HG02943 (cell line): ENCODE measurements at regions not wholly inside any gene's neighbourhood (a gene's known extent, or its start where the extent isn't known, plus 50 kb on each side); places are given as distances from the start of the nearest gene placed in this dataset.
"Not testable (repeated sequence)": the region's sequence is repeated elsewhere in the genome, so short reads cannot be mapped to it uniquely, and the experiment has no call there.

Experiments used
- ATAC-seq: cut with Tn5 transposase; IDR thresholded peaks from one replicate; pipeline ENCODE4 v1.9.1; 2021; ENCODE audit warnings: mild to moderate bottlenecking, low read depth, moderate library complexity; ENCODE audit not compliant: unreplicated experiment

DNA sequence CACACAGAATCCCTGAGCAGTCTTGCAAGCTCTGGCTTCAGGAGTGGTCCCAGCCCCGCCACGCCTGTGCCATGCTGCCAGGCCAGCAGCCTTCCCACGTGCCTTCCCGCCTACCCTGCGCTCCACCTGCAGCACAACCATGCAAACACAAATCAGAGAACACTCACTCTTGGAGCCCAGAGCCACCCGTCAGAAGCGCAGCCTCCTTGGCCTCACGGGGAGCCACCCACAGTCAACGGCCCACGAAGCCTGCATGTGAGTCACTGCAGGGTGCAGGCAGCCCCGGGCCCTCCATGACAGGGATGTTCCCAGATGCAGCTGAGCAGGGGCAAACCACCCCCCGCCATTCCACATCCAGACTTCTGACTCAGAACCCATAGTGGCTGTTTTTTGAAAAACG, 217.0 kb downstream of the DLL1 start:
- no peak for ATAC-seq

DNA sequence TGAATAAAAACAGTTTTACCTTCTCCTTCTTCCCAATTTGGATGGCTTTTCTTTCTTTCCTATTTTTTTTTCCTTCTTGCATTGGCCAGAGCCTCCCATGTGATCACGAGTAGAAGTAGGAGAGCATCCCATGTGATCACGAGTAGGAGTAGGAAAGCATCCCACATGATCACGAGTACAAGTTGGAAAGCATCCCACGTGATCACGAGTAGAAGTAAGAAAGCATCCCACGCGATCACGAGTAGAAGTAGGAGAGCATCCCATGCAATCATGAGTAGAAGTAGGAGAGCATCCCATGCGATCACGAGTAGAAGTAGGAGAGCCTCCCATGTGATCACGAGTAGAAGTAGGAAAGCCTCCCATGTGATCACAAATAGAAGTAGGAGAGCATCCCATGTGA, 218.6 kb downstream of the DLL1 start:
- ATAC-seq = no peak

DNA sequence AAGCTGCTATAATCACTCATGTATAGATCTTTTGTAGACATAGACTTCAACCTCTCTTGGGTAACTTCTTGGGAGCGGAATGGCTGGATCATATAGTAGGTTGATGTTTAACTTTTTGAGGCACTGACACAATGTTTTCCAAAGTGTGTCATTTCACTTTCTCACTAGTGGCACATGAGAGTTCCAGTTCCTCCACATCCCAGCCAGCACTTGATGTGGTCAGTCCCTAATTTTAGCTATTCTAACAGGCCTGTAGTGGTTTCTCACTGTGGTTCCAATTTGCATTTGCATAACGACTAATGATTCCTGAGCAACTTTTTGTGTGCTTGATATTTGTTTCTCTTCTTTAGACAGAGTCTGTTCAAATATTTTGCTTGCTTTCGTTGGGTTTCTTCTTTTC, 221.3 kb downstream of the DLL1 start:
- no peak for ATAC-seq

DNA sequence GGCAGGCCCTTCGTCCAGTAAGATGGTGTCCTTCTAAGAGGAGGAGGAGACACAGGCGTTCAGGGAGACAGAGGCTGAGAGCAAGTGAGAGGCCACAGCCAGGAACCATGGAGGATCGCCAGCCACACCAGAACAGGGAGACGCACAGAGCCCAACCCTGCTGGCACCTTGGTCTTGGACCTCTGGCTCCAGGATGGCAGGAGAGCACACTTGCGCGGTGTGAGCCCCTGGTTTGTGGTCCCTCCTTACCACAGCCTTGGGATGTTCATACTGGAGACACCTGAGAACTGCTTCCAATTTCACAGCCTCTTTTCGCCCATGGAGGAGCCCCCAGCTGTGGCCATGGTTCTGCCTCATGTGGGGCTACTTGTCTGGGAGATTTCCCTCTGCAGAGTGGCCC, 222.4 kb downstream of the DLL1 start:
- ATAC-seq = no peak

DNA sequence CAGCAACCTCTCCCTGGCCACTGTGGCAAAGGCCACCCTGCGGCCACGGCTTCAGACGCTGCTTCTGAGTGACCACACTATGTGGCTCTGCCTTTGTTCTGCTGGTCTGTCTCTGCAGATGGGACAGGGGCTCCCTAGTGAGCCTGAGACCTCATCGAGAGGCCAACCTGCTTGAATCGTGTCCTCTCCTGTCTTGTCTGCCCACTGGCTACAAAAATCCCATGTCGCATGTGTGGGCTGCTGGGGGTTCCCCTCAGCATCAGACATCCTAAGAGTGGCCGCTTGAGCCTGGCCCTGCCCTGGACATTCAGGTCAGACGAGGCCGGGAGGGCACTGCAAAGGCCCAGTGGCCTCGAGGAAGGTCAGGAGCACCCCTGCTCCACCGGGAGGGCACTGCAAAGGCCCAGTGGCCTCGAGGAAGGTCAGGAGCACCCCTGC, 222.9 kb downstream of the DLL1 start:
- ATAC-seq = no peak

DNA sequence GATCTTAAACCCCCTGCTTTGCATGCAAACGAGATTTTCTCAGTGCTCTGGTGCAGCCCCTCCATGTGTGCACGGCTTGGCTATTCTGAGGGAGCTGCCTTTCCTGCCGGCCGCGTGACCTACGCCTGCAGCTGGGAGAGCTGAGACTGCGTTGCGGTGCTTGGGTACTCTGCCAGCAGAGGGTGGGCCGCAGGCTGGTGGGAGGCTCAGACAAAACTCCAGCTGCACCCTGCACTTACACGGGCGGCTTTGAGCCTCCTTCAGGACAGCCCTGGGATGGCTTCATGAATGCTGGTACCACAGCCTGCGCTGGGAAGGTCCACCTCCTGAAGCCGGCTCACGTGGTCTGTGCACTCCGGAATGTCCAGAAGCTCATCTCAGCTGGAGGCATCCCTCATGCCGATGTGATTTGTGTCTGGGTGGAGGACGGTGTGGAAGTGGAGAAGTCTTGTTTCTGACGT, 223.7 kb downstream of the DLL1 start:
- no peak for ATAC-seq

DNA sequence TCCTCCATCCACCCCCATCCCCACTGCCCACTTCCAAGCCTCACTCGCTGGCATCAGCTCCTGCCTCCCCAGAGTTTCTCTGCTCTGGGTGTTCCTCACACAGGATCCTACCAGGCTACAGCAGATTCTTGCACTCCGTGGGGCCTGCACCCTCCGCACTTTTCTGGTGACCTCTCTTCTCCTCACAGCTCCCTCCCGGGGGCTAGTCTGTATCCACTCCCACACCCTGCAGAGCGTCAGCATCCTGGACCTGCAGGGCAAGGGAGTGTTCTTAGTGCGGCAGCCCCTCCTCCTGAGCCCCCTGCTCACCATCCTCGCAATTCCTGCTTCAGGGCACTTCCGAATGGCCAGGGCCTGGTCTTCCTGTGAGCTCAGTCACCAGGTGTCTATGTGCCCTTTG, 224.2 kb downstream of the DLL1 start:
- ATAC-seq = no peak

DNA sequence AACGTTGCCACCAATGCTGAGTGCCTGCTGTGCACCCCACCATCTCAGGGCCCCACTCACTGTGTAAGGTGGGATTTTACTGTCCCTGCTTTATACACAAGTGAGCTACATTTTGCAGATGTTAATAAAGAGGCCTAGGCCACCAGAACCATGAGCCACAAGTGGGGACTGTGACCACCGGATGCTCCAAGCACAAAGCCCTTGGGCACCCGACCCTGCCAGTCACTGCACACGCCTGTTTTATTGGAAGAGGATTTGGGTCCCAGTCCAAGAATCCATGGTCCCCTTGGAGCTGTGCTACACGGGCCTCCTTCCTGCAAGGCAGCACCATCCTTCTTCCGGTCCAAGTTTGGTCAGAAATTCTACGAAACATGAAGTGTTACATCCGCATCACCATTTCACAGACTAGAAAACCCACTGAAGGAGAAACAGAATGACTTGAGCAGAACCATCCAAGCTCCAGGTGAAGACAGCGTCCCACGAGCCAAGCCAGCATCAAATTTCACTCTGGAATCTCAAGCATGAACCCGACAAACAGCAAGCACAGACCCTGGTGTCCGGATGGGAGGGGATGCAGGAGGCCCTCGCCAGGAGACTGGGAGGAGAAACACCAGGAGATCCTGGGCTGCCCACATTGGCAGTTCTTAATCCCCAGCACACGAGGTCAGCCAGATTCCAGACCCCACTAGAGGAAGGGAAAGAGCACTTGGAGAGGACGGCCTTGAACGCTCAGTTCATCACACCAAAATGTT, 226.9 kb downstream of the DLL1 start:
- ATAC-seq = no peak

DNA sequence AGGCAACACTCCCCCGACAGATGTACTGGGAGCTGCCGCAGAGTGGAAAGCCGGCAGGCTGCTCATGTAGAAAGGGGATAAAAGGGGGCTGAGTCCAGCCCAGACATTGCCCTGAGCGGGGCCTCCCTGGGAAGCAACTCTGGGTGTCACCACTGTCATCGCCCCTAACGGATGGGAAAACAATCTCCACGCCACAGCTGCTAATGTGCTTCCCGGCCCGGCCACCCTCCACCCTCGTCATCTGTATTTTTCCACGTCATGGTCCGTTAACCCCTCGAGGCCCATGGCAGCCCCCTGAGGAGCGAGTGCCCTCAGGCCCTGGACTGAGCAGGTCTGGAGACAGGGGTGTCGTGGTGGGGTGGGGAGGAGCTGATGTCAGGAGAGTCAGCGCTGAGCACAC, 227.4 kb downstream of the DLL1 start:
- ATAC-seq = no peak

DNA sequence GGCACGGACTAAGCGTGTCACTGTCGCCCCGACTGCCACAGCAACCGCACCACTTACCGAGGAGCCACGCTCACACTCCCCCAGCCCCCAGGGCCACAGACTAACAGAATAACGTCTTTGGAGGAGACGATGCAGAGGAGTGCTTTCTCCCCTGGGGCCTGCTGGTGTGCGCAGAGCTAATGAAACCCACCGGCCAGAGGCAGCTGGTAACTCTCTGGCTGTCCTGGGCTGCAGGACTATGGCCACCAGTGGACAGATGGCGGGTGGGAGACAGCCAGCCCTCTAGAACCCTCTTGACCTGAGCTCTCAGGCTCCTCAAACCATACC, 228.0 kb downstream of the DLL1 start:
- no peak for ATAC-seq

DNA sequence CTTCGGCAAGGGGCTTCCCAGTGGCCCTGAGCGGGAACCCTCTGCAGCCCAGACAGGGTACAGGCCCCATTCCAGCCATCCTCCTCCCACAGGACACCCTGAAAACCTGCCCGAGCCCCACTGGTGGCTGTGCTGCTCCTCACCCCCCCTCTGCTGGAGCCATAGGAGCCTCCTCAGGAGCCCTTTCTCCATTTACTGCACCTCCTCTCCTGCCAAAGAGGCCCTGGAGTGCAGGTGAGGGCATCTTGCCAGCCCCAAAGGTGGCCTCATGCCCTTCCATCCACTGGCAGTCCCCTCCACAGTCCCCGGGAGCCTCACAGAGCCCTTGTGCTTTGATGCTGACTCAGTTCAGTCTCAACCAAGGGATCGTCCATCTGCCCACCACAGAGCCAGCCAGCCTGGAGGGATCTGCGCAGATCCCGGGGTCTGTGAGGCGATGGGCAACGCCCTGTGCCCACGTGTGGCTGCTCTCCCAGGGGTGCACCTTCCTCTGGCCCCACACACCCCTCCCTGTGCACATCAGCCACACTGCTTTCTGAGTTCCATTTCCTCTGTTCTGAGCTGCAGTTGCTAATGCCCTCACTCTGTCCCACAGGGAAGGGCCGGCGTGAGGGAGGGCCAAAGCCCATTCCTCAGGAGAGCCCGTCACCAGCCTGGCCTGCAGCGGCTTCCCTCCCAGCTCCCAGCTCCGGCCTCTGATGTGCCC, 228.5 kb downstream of the DLL1 start:
- no peak for ATAC-seq

DNA sequence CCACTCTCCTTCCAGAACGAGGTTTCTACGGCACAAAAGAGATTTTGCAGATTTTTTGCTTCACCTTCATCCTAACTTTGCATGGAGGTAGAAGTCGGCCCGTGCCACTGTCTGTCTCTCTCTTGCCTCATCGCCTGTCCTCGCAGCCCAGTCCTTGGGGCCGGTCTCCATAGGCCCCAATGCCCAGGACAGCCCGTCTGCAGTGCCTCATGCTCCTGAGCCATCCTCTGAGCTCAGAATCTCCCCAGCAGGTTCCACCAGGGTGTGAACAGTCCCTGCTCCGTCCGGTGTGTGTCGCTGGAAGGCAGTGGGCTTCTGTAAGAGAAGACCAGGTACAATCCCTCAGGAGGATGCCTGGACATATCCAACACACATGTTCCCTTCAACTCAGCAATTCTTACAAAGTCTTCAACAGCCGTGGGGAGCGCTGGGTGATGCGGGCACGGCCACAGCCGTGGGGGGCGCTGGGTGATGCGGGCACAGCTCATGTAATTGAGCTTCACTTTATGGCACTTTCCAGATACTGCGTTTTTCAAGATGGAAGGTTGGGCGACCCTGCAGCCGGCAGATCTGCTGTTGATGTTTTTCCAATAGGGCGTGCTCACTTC, 231.9 kb downstream of the DLL1 start:
- no peak for ATAC-seq

DNA sequence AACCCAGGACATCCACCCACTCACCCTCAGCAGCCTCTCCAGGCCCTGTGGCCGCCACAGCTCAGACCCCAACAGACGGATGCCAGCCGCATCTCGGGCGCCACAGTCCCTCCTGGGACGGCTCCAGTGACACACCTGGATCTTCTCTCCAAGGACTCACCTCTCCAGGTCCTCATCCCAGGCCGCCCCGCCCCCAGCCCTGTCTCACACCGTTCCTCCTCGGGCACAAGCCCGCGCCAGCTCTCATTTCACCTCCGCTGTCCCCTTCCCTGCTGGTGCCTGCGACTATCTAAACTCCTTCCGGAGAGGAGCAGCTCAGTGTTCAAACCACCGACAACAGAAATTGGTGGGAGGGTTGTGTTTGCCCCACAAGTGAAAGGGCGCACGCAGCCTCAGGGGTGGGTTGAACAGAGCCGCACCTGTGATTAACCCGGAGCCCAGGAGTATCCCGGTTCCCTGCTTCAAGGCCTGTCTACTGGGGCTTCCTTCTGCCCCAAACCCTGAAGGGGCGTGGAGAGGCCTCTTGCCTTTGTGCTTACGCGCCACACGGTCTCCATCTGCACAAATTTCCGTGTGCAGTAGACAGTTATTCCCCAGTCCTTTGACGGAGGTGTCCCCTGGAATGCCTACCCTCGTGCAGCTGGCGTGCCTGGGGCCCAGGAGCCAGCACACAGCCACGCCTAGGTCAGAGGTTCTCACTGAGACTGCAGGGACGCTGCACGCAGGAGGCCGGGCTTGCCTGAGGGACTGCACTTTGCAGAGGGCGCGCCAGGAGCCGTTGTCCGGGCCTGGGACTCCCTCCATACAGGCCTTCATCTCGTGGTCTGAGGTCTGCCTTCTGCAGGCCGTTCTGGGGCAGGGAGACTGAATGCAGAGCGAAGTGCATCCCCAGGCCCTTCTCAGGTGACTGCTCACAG, 232.7 kb downstream of the DLL1 start:
- ATAC-seq = no peak

DNA sequence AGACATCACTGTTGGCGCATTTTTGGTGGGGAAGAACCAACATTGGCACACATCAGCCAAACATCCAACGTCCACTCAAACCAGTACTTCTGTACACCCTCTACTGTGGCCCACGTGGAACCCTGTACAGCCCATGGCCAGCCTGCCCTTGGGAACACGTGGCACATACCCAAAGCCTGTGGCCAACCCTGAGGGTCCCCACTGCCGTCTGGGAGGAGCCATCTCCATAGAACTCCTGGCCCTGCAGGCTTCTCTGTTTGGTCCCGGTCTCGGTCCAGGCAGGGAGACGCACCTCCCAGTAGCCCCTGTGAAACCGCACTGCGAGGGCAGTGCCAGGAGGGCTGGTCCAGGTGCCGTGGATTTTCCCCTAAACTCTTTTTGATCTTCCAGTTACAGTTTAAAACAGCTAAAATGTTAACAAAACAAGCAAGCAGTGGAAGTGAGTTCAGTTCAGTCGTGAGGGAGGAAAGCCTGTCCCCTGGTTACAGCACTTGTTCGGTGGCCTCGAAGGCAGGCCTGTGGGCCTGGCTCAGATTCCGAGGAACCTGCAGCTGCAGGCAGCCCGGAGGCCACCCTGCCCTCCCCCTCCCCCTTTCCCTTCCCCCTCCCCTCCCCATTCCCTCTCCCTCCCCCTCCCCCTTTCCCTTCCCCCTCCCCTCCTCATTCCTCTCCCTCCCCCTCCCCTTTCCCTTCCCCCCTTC, 233.7 kb downstream of the DLL1 start:
- ATAC-seq = no peak

DNA sequence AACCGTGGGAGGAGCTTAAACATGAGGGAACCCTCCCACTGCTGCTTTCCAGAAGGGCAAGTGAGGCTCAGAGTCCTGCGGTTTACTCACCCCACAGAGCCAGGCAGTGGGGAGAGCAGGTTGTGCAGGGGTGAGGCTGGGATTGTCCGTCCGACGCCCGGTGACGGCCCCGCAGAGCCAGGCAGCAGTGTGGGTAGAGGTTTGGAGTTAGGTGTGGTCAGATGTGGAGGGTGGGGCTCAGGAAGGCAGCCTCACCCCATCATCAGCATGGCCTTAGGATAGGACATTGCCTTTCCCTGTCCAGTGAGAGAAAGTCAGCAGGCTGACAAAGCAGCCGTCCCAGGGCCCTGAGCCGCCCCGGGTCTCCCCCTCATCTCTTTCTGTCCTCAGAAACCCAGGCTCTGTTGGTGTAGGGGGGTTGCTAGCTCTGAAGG, 234.6 kb downstream of the DLL1 start:
- ATAC-seq = no peak

DNA sequence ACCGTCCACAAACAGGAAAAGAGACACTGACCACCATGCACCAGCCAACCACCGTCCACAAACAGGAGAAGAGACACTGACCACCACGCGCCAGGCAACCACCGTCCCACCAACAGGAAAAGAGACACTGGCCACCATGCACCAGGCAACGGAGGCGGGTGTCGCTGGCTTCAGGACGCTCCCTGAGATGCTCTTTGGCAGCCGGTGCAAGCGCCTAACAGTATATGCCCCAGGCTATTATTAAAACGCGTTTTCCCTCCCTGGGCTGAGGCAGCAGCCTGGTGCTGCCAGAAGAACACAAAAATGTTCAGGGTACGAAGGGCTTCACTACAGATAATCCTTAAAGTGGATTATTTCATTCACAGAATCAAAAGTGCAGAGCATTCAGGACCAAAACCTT, 235.1 kb downstream of the DLL1 start:
- ATAC-seq = not testable (repeated sequence)

DNA sequence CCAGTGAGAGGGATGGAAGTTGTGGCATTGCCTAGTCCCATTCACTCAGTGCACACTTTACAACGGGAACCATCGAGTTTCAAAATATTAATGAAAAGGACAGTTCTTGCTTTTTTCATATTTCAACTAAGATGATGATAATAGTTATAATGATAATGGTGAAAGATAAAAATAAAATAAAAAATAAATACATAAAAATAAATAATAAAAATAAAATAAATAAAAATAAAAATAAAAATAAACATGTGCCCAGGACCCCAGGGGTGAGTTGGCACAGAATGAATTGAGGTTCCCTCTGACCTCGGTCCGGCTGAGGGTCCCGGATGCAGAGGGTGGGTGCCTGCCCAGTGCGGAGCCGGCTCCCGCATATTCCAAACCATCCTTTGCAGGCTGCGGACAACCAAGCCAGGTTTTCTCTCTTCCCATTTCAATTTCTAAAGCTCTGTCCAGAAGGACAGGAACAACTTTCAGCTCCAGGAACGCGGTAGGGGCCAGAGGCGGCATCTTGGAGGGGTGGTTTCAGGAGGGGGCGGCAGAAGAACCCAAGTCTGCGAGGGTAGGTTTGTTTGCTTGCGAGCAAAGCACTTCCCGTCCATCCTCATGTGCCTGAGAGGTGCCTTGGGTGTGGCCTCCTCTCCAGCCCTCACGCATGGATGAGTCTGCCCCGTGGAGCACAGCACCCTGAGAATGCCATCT, 236.8 kb downstream of the DLL1 start:
- no peak for ATAC-seq

DNA sequence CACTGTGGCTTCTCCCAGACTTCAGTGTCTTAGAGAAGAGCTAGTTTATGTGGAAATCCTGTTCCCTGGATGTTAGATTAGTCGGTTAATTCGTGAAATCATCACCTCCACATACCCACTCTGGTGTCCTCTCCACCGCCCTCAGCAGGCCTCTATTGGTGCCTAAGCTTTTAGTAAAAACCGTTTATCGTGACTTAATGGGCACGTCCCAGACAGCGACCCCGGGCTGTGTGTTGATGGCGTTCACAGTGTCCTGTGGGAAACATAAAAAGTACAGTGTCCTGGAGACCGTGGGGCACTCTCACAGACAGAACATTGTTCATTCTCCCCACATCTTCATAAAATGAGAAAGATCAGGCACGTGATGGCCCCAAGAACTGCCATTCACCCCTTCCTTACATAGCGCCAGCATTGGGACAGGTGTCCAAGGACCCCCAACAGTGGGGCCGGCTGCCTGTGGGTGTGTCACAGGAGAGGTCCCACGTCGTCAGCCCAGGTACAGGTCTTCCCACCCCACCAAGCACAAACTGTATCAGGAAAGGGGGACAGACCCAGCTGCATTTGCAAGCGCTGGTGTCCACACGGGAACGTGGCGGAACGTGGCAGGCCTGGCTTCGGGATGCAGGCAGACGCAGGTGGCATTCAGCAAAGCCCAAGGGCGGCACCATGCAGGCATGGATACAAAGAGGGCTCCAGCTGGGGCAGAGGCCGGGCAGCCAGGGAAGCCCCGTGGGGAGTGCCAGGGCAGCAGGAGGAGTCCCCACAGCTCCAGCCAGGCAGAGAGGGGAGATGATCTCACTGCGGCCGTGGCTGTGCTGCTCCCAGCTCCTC, 237.7 kb downstream of the DLL1 start:
- ATAC-seq = no peak
